ENCODE measurements at regions not wholly inside any gene's neighbourhood (a gene's known extent, or its start where the extent isn't known, plus 50 kb on each side); places are given as distances from the start of the nearest gene placed in this dataset.

DNA sequence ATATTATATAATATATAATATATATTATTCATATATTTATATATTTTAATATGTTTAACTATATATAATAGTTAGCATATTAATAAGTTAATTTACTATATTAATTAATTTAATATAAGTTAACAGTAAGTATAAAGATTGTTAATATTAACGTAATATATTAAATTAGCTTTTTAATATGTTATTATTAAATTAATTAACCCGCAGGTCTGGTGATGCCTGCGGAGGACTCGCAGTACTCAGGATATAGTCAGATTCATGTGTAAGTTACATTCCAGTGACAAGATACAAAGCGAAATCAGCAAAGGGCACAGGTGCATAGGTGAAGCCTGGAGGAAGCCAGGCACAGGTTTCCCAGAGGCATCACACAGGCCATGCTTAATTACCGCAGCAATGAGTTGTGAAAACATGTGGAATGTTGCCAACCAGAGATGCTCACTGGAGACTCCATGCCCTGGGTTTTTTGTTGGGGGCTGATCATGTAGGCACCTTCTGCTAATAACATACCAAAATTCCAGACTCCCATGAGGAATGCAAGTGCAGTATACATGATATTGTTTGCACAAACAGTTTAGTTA is 130.4 kb upstream of the MPHOSPH6 start:
- Histone ChIP-seq H3K9me3 (ENCODE audit: severe bottlenecking) (no peaks in the 10 kb centered on the region), H3K4me1 (ENCODE audit: insufficient read depth, poor library complexity, severe bottlenecking) (no peaks in the 10 kb centered on the region), H3K36me3 (ENCODE audit: low read depth) (no peaks in the 10 kb centered on the region), H3K27ac (ENCODE audit: poor library complexity, severe bottlenecking) (no peak overlapping the region), H3K27me3 (ENCODE audit: insufficient read depth, poor library complexity, severe bottlenecking) (peaks cover 9% of the 10 kb centered on the region), H3K4me3 (ENCODE audit: severe bottlenecking) (no peak overlapping the region)
- DNase-seq (ENCODE audit: low spot score) (no peak), ATAC-seq (ENCODE audit: low read depth) (no peak)
- TF ChIP-seq CTCF (IDR thresholded peaks at IDR 0.05; ENCODE audit: poor library complexity, severe bottlenecking): no peak

GRCh38 chr16:82298472-82298871 is 128.4 kb upstream of the MPHOSPH6 start:
- ATAC-seq (ENCODE audit: low read depth): no peak
- H3K4me3 ChIP-seq (ENCODE audit: severe bottlenecking): no peak overlapping the region
- H3K27me3 ChIP-seq (ENCODE audit: insufficient read depth, poor library complexity, severe bottlenecking): no peaks in the 10 kb centered on the region
- H3K36me3 ChIP-seq (ENCODE audit: low read depth): no peaks in the 10 kb centered on the region
- no peaks in the 10 kb centered on the region for H3K4me1 ChIP-seq (ENCODE audit: insufficient read depth, poor library complexity, severe bottlenecking)
- no peaks in the 10 kb centered on the region for H3K9me3 ChIP-seq (ENCODE audit: severe bottlenecking)
- DNase-seq (ENCODE audit: low spot score): no peak
- no peak for TF ChIP-seq CTCF (IDR thresholded peaks at IDR 0.05; ENCODE audit: poor library complexity, severe bottlenecking)
- H3K27ac ChIP-seq (ENCODE audit: poor library complexity, severe bottlenecking): no peak overlapping the region

DNA sequence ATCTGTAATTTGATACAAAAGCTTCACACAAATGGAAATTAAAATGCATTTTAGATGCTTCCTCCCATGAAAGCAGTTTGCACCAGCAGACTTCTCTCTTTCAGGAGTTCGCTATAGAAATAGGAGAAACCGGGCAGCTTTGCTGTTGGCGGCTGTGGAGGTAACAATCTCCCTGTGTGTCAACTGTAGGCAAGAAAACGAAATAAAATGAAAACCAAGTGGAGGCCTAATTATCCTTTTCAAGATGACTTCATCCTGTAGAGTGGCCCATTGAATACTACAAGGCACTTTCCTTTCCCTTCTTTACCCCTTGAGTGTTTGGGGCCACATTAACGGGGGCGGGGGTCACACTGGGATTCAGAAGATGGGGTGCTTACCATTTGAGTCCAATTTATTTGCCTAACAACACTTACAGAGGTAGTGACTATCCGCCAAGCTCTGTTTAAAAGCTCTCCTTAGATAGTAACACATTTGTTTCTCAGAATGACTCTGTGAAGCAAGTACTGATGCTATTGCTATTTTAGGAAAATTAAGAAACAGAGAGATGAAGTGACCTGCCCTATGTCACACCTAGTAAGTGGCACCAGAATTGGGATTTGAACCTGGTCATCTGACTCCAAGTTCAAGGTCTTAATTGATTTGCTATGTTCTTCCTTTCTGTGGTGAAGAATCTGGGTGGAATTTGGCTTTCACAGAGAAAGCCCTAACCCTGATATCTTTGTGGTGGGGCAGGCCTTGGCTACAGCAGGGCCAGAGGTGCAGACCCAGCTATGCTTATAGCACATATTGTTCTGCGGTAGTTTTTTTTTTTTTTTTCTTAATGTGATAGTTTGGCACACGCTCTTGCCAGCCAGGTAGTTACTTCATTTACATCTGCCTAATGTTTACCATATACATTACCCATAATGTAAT is 125.5 kb upstream of the MPHOSPH6 start:
- Histone ChIP-seq H3K27me3 (ENCODE audit: insufficient read depth, poor library complexity, severe bottlenecking) (peaks cover 6% of the 10 kb centered on the region), H3K9me3 (ENCODE audit: severe bottlenecking) (no peaks in the 10 kb centered on the region), H3K4me3 (ENCODE audit: severe bottlenecking) (no peak overlapping the region), H3K4me1 (ENCODE audit: insufficient read depth, poor library complexity, severe bottlenecking) (no peaks in the 10 kb centered on the region), H3K27ac (ENCODE audit: poor library complexity, severe bottlenecking) (no peak overlapping the region), H3K36me3 (ENCODE audit: low read depth) (no peaks in the 10 kb centered on the region)
- TF ChIP-seq CTCF (IDR thresholded peaks at IDR 0.05; ENCODE audit: poor library complexity, severe bottlenecking): no peak
- ATAC-seq (ENCODE audit: low read depth) (no peak), DNase-seq (ENCODE audit: low spot score) (no peak)

DNA sequence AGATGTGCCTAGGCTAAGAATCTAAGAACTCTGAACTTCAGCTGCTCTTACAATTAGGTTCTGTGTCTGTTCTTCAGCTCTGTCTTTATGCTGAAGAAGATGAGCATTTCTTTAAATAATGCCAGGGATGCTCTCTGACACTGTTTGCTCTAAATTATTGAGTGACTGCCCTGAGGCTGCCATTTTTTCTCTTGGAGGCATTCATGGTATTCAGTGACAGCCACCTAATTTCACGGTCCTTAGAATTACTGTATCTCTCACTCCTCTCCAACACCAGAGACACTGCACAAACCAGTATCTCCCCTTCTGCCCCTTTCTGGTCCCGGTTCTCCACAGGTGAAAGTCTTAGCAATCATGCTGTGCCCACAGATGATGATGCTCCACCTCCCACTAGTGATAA is 123.6 kb upstream of the MPHOSPH6 start:
- Histone ChIP-seq H3K4me3 (ENCODE audit: severe bottlenecking) (no peak overlapping the region), H3K36me3 (ENCODE audit: low read depth) (no peaks in the 10 kb centered on the region), H3K4me1 (ENCODE audit: insufficient read depth, poor library complexity, severe bottlenecking) (no peaks in the 10 kb centered on the region), H3K9me3 (ENCODE audit: severe bottlenecking) (no peaks in the 10 kb centered on the region), H3K27ac (ENCODE audit: poor library complexity, severe bottlenecking) (no peak overlapping the region), H3K27me3 (ENCODE audit: insufficient read depth, poor library complexity, severe bottlenecking) (peaks cover 15% of the 10 kb centered on the region)
- TF ChIP-seq CTCF (IDR thresholded peaks at IDR 0.05; ENCODE audit: poor library complexity, severe bottlenecking): no peak
- no peak for DNase-seq (ENCODE audit: low spot score)
- ATAC-seq (ENCODE audit: low read depth): no peak

DNA sequence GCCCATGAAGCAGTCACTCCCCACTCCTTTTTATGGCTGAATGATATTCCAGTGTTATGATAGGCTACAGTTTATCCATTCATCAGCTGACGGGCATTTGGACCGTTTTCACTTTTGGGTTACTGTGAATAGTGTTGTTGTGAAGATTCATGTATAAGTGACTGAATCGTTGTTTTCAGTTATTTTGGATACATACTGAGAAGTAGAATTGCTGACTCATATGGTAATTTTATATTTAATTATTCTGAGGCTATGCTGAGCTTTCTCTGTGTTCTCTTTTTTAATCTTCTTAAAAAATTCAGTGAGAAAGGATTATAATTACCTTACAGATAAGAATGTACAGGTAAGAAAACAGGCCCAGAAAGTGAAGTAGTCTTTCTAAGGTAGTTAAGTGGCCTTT is 117.9 kb upstream of the MPHOSPH6 start:
- H3K27ac ChIP-seq (ENCODE audit: poor library complexity, severe bottlenecking): no peak overlapping the region
- no peaks in the 10 kb centered on the region for H3K4me1 ChIP-seq (ENCODE audit: insufficient read depth, poor library complexity, severe bottlenecking)
- ATAC-seq (ENCODE audit: low read depth): no peak
- TF ChIP-seq CTCF (IDR thresholded peaks at IDR 0.05; ENCODE audit: poor library complexity, severe bottlenecking): no peak
- no peaks in the 10 kb centered on the region for H3K36me3 ChIP-seq (ENCODE audit: low read depth)
- peaks cover 51% of the 10 kb centered on the region for H3K27me3 ChIP-seq (ENCODE audit: insufficient read depth, poor library complexity, severe bottlenecking)
- DNase-seq (ENCODE audit: low spot score): no peak
- no peaks in the 10 kb centered on the region for H3K9me3 ChIP-seq (ENCODE audit: severe bottlenecking)
- H3K4me3 ChIP-seq (ENCODE audit: severe bottlenecking): no peak overlapping the region

Measured in RWPE2 (cell line).